ENCODE measurements at regions not wholly inside any gene's neighbourhood (a gene's known extent, or its start where the extent isn't known, plus 50 kb on each side); places are given as distances from the start of the nearest gene placed in this dataset.

GRCh38 chr2:2647141-2647541 is 316.1 kb upstream of the MYT1L start:
- TF ChIP-seq CTCF (IDR thresholded peaks at IDR 0.05; ENCODE audit: insufficient read depth, low read length, poor library complexity, severe bottlenecking) = no peak
- no peak for TF ChIP-seq EZH2phosphoT487 (conservative IDR thresholded peaks at IDR 0.05; ENCODE audit: low read length)

All from SU-DHL-6 (cell line).